Thyroid gland (tissue), 4 donors: ENCODE measurements at regions not wholly inside any gene's neighbourhood (a gene's known extent, or its start where the extent isn't known, plus 50 kb on each side); places are given as distances from the start of the nearest gene placed in this dataset.

Experiments
- POLR2A ChIP-seq, 2 donors: fragments of 450-650 bp; IDR thresholded peaks; one replicate each; pipeline ENCODE4 v1.6.1; 2017; ENCODE audit warnings: antibody characterized with exemption in 2 of 2, mild to moderate bottlenecking in 2 of 2, moderate library complexity in 1 of 2
- TF ChIP-seq, protein P1 (sequence below), 6 experiments: fragments of 200-600 bp in 3 of 6; fragments of 450-650 bp in 3 of 6; sonication (generic) in 3 of 6; IDR thresholded peaks; one replicate each; pipeline ENCODE4 v1.5.1; 2016 to 2019; ENCODE audit warnings: antibody characterized with exemption in 6 of 6, mild to moderate bottlenecking in 2 of 6, inconsistent platforms in 1 of 6, moderate library complexity in 1 of 6

- TF ChIP-seq POLR2A (IDR thresholded peaks at IDR 0.05) = no peak
- TF ChIP-seq, protein P1, sequence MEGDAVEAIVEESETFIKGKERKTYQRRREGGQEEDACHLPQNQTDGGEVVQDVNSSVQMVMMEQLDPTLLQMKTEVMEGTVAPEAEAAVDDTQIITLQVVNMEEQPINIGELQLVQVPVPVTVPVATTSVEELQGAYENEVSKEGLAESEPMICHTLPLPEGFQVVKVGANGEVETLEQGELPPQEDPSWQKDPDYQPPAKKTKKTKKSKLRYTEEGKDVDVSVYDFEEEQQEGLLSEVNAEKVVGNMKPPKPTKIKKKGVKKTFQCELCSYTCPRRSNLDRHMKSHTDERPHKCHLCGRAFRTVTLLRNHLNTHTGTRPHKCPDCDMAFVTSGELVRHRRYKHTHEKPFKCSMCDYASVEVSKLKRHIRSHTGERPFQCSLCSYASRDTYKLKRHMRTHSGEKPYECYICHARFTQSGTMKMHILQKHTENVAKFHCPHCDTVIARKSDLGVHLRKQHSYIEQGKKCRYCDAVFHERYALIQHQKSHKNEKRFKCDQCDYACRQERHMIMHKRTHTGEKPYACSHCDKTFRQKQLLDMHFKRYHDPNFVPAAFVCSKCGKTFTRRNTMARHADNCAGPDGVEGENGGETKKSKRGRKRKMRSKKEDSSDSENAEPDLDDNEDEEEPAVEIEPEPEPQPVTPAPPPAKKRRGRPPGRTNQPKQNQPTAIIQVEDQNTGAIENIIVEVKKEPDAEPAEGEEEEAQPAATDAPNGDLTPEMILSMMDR (IDR thresholded peaks at IDR 0.05) = no peak
Observed at GRCh38 chr15:29990035-29990434, 92.7 kb upstream of the GOLGA8J start.
